HUES6 (cell line): ENCODE measurements at regions not wholly inside any gene's neighbourhood (a gene's known extent, or its start where the extent isn't known, plus 50 kb on each side); places are given as distances from the start of the nearest gene placed in this dataset.

ENCODE experiments used
- H3K27ac ChIP-seq: 2 replicates; pipeline ENCODE4 v1.7.0; 2013; ENCODE audit warnings: low read depth, mild to moderate bottlenecking, low read length, inconsistent platforms
- H3K27me3 ChIP-seq: 2 replicates; pipeline ENCODE4 v1.6.1; 2013; ENCODE audit warnings: low read length; ENCODE audit not compliant: control insufficient read depth, insufficient read depth
- H3K36me3 ChIP-seq: 2 replicates; pipeline ENCODE4 v1.6.1; 2013; ENCODE audit warnings: low read length; ENCODE audit not compliant: control insufficient read depth, insufficient read depth
- H3K4me1 ChIP-seq: 2 replicates; pipeline ENCODE4 v1.6.1; 2013; ENCODE audit warnings: low read length; ENCODE audit not compliant: control insufficient read depth, insufficient read depth
- H3K4me3 ChIP-seq: 2 replicates; pipeline ENCODE4 v1.5.1; 2013; ENCODE audit warnings: low read depth, low read length
- H3K9ac ChIP-seq: one replicate; pipeline ENCODE4 v1.6.1; 2013; ENCODE audit warnings: mild to moderate bottlenecking, low read length
- H3K9me3 ChIP-seq: 2 replicates; pipeline ENCODE4 v1.6.1; 2013; ENCODE audit warnings: low read depth, low read length; ENCODE audit not compliant: control insufficient read depth, insufficient read depth

- no peak overlapping the region for H3K4me3 ChIP-seq
- H3K4me1 ChIP-seq: no peaks in the 10 kb centered on the region
- no peaks in the 10 kb centered on the region for H3K9me3 ChIP-seq
- H3K27me3 ChIP-seq: no peaks in the 10 kb centered on the region
- no peaks in the 10 kb centered on the region for H3K36me3 ChIP-seq
- no peak overlapping the region for H3K9ac ChIP-seq
- no peak overlapping the region for H3K27ac ChIP-seq
Observed at GRCh38 chr3:22568285-22568684, 634.8 kb upstream of the UBE2E2 start.

GRCh38 chr3:22569570-22569969, 633.6 kb upstream of the UBE2E2 start:
- no peak overlapping the region for H3K4me3 ChIP-seq
- H3K27me3 ChIP-seq: no peaks in the 10 kb centered on the region
- no peaks in the 10 kb centered on the region for H3K36me3 ChIP-seq
- H3K4me1 ChIP-seq: no peaks in the 10 kb centered on the region
- no peaks in the 10 kb centered on the region for H3K9me3 ChIP-seq
- no peak overlapping the region for H3K27ac ChIP-seq
- H3K9ac ChIP-seq: no peak overlapping the region

GRCh38 chr3:22581007-22581406, 622.1 kb upstream of the UBE2E2 start:
- Histone ChIP-seq H3K27me3 (no peaks in the 10 kb centered on the region), H3K4me3 (no peak overlapping the region), H3K27ac (no peak overlapping the region), H3K9me3 (no peaks in the 10 kb centered on the region), H3K36me3 (no peaks in the 10 kb centered on the region), H3K9ac (no peak overlapping the region), H3K4me1 (peaks cover 5% of the 10 kb centered on the region; the same call in 1 of the 2 replicates)

GRCh38 chr3:22582266-22582665, 620.9 kb upstream of the UBE2E2 start:
- no peaks in the 10 kb centered on the region for H3K9me3 ChIP-seq
- H3K36me3 ChIP-seq: no peaks in the 10 kb centered on the region
- no peak overlapping the region for H3K27ac ChIP-seq
- H3K4me1 ChIP-seq: peaks cover 5% of the 10 kb centered on the region; the same call in 1 of the 2 replicates
- no peak overlapping the region for H3K4me3 ChIP-seq
- H3K27me3 ChIP-seq: no peaks in the 10 kb centered on the region
- no peak overlapping the region for H3K9ac ChIP-seq

- Histone ChIP-seq H3K36me3 (no peaks in the 10 kb centered on the region), H3K4me3 (no peak overlapping the region), H3K9me3 (no peaks in the 10 kb centered on the region), H3K27ac (no peak overlapping the region), H3K27me3 (no peaks in the 10 kb centered on the region), H3K4me1 (peaks cover 5% of the 10 kb centered on the region; the same call in 1 of the 2 replicates), H3K9ac (no peak overlapping the region)
Observed at GRCh38 chr3:22585504-22585903, 617.6 kb upstream of the UBE2E2 start.

- Histone ChIP-seq H3K4me1 (peaks cover 5% of the 10 kb centered on the region; the same call in 1 of the 2 replicates), H3K9ac (no peak overlapping the region), H3K9me3 (no peaks in the 10 kb centered on the region), H3K36me3 (no peaks in the 10 kb centered on the region), H3K27ac (no peak overlapping the region), H3K4me3 (no peak overlapping the region), H3K27me3 (no peaks in the 10 kb centered on the region)
Observed at GRCh38 chr3:22585911-22586310, 617.2 kb upstream of the UBE2E2 start.

- no peaks in the 10 kb centered on the region for H3K27me3 ChIP-seq
- H3K36me3 ChIP-seq: no peaks in the 10 kb centered on the region
- H3K9ac ChIP-seq: no peak overlapping the region
- no peaks in the 10 kb centered on the region for H3K9me3 ChIP-seq
- H3K4me3 ChIP-seq: no peak overlapping the region
- H3K27ac ChIP-seq: no peak overlapping the region
- peaks cover 5% of the 10 kb centered on the region; the same call in 1 of the 2 replicates for H3K4me1 ChIP-seq
Observed at GRCh38 chr3:22587446-22587845, 615.7 kb upstream of the UBE2E2 start.

- Histone ChIP-seq H3K27me3 (no peaks in the 10 kb centered on the region), H3K4me1 (no peaks in the 10 kb centered on the region), H3K27ac (no peak overlapping the region)
Observed at GRCh38 chr3:22593638-22594037, 609.5 kb upstream of the UBE2E2 start.

GRCh38 chr3:22594990-22595389, 608.1 kb upstream of the UBE2E2 start:
- Histone ChIP-seq H3K4me3 (no peak overlapping the region), H3K27me3 (no peaks in the 10 kb centered on the region), H3K4me1 (no peaks in the 10 kb centered on the region), H3K27ac (no peak overlapping the region), H3K9me3 (peaks cover 20% of the 10 kb centered on the region), H3K36me3 (no peaks in the 10 kb centered on the region), H3K9ac (no peak overlapping the region)

More at GRCh38 chr3:22593638-22594037, 609.5 kb upstream of the UBE2E2 start:
- Histone ChIP-seq H3K9me3 (peaks cover 20% of the 10 kb centered on the region), H3K4me3 (no peak overlapping the region), H3K36me3 (no peaks in the 10 kb centered on the region), H3K9ac (no peak overlapping the region)

- Histone ChIP-seq H3K27me3 (no peaks in the 10 kb centered on the region), H3K36me3 (no peaks in the 10 kb centered on the region), H3K4me1 (no peaks in the 10 kb centered on the region), H3K9me3 (no peaks in the 10 kb centered on the region), H3K9ac (no peak overlapping the region), H3K27ac (no peak overlapping the region), H3K4me3 (no peak overlapping the region)
Observed at GRCh38 chr3:22606461-22606860, 596.7 kb upstream of the UBE2E2 start.

- Histone ChIP-seq H3K4me1 (no peaks in the 10 kb centered on the region), H3K4me3 (no peak overlapping the region), H3K9me3 (no peaks in the 10 kb centered on the region), H3K9ac (no peak overlapping the region), H3K27me3 (no peaks in the 10 kb centered on the region), H3K27ac (no peak overlapping the region), H3K36me3 (no peaks in the 10 kb centered on the region)
Observed at GRCh38 chr3:22606938-22607337, 596.2 kb upstream of the UBE2E2 start.

- Histone ChIP-seq H3K9ac (no peak overlapping the region), H3K4me3 (no peak overlapping the region), H3K9me3 (no peaks in the 10 kb centered on the region), H3K27ac (no peak overlapping the region), H3K4me1 (no peaks in the 10 kb centered on the region), H3K27me3 (no peaks in the 10 kb centered on the region), H3K36me3 (no peaks in the 10 kb centered on the region)
Observed at GRCh38 chr3:22608093-22608492, 595.0 kb upstream of the UBE2E2 start.
